IPS-18a (cell line): ENCODE measurements at regions not wholly inside any gene's neighbourhood (a gene's known extent, or its start where the extent isn't known, plus 50 kb on each side); places are given as distances from the start of the nearest gene placed in this dataset.

ENCODE experiments used
- H3K27ac ChIP-seq: one replicate; pipeline ENCODE4 v1.5.1; 2013; ENCODE audit warnings: low read length
- H3K27me3 ChIP-seq: one replicate; pipeline ENCODE4 v1.6.1; 2013; ENCODE audit warnings: mild to moderate bottlenecking, low read length; ENCODE audit not compliant: control insufficient read depth, insufficient read depth
- H3K36me3 ChIP-seq: one replicate; pipeline ENCODE4 v1.6.1; 2013; ENCODE audit warnings: low read depth, low read length; ENCODE audit not compliant: control insufficient read depth
- H3K4me1 ChIP-seq: one replicate; pipeline ENCODE4 v1.6.1; 2013; ENCODE audit warnings: low read depth, low read length; ENCODE audit not compliant: control insufficient read depth
- H3K4me3 ChIP-seq: one replicate; pipeline ENCODE4 v1.5.1; 2013; ENCODE audit warnings: low read length
- H3K9ac ChIP-seq: one replicate; pipeline ENCODE4 v1.6.1; 2013; ENCODE audit warnings: mild to moderate bottlenecking, low read length, moderate library complexity
- H3K9me3 ChIP-seq: one replicate; pipeline ENCODE4 v1.6.1; 2013; ENCODE audit warnings: low read depth, low read length; ENCODE audit not compliant: control insufficient read depth

- Histone ChIP-seq H3K9me3 (no peaks in the 10 kb centered on the region), H3K4me3 (peak overlapping the region; percentile 29), H3K27me3 (no peaks in the 10 kb centered on the region), H3K27ac (no peak overlapping the region), H3K9ac (no peak overlapping the region), H3K4me1 (peaks cover 12% of the 10 kb centered on the region), H3K36me3 (no peaks in the 10 kb centered on the region)
These were observed 393.9 kb downstream of the MID1IP1 start for GRCh38 chrX:39195156-39195555.

- Histone ChIP-seq H3K27me3 (no peaks in the 10 kb centered on the region), H3K27ac (no peak overlapping the region), H3K36me3 (no peaks in the 10 kb centered on the region), H3K9me3 (peaks cover 3% of the 10 kb centered on the region), H3K4me3 (no peak overlapping the region), H3K4me1 (peaks cover 12% of the 10 kb centered on the region), H3K9ac (no peak overlapping the region)
These were observed 395.2 kb downstream of the MID1IP1 start for GRCh38 chrX:39196192-39197102.

- Histone ChIP-seq H3K4me3 (no peak overlapping the region), H3K9ac (no peak overlapping the region), H3K27ac (no peak overlapping the region), H3K27me3 (no peaks in the 10 kb centered on the region), H3K9me3 (peaks cover 3% of the 10 kb centered on the region), H3K4me1 (peaks cover 12% of the 10 kb centered on the region), H3K36me3 (no peaks in the 10 kb centered on the region)
These were observed 398.2 kb downstream of the MID1IP1 start for GRCh38 chrX:39199429-39199828.

GRCh38 chrX:39201305-39201990 is 400.2 kb downstream of the MID1IP1 start:
- Histone ChIP-seq H3K4me3 (no peak overlapping the region), H3K36me3 (no peaks in the 10 kb centered on the region), H3K4me1 (no peaks in the 10 kb centered on the region), H3K9me3 (peaks cover 3% of the 10 kb centered on the region), H3K27me3 (no peaks in the 10 kb centered on the region), H3K27ac (no peak overlapping the region), H3K9ac (no peak overlapping the region)

GRCh38 chrX:39202641-39203040 is 401.4 kb downstream of the MID1IP1 start:
- no peaks in the 10 kb centered on the region for H3K4me1 ChIP-seq
- no peak overlapping the region for H3K27ac ChIP-seq
- peaks cover 5% of the 10 kb centered on the region for H3K9me3 ChIP-seq
- H3K27me3 ChIP-seq: no peaks in the 10 kb centered on the region
- no peak overlapping the region for H3K4me3 ChIP-seq
- no peaks in the 10 kb centered on the region for H3K36me3 ChIP-seq
- H3K9ac ChIP-seq: no peak overlapping the region

GRCh38 chrX:39203427-39203826 is 402.2 kb downstream of the MID1IP1 start:
- Histone ChIP-seq H3K9ac (no peak overlapping the region), H3K4me3 (no peak overlapping the region), H3K36me3 (no peaks in the 10 kb centered on the region), H3K9me3 (peaks cover 8% of the 10 kb centered on the region), H3K27ac (no peak overlapping the region), H3K27me3 (no peaks in the 10 kb centered on the region), H3K4me1 (no peaks in the 10 kb centered on the region)

GRCh38 chrX:39204353-39204752 is 403.1 kb downstream of the MID1IP1 start:
- Histone ChIP-seq H3K4me1 (no peaks in the 10 kb centered on the region), H3K27me3 (no peaks in the 10 kb centered on the region), H3K36me3 (no peaks in the 10 kb centered on the region), H3K9me3 (peaks cover 9% of the 10 kb centered on the region), H3K4me3 (no peak overlapping the region), H3K9ac (no peak overlapping the region), H3K27ac (no peak overlapping the region)

GRCh38 chrX:39204945-39205344 is 403.7 kb downstream of the MID1IP1 start:
- Histone ChIP-seq H3K27ac (no peak overlapping the region), H3K4me1 (no peaks in the 10 kb centered on the region), H3K4me3 (no peak overlapping the region), H3K27me3 (no peaks in the 10 kb centered on the region), H3K9ac (no peak overlapping the region), H3K9me3 (peaks cover 13% of the 10 kb centered on the region), H3K36me3 (no peaks in the 10 kb centered on the region)

- Histone ChIP-seq H3K4me1 (no peaks in the 10 kb centered on the region), H3K9ac (no peak overlapping the region), H3K4me3 (no peak overlapping the region), H3K27ac (no peak overlapping the region), H3K9me3 (peaks cover 12% of the 10 kb centered on the region), H3K36me3 (no peaks in the 10 kb centered on the region), H3K27me3 (no peaks in the 10 kb centered on the region)
These were observed 404.2 kb downstream of the MID1IP1 start for GRCh38 chrX:39205467-39205866.

- Histone ChIP-seq H3K27me3 (no peaks in the 10 kb centered on the region), H3K4me1 (no peaks in the 10 kb centered on the region), H3K9me3 (peaks cover 16% of the 10 kb centered on the region), H3K9ac (no peak overlapping the region), H3K27ac (no peak overlapping the region), H3K36me3 (no peaks in the 10 kb centered on the region), H3K4me3 (no peak overlapping the region)
These were observed 405.3 kb downstream of the MID1IP1 start for GRCh38 chrX:39206399-39207145.

GRCh38 chrX:39211501-39211900 is 410.2 kb downstream of the MID1IP1 start:
- Histone ChIP-seq H3K9ac (no peak overlapping the region), H3K27me3 (no peaks in the 10 kb centered on the region), H3K27ac (no peak overlapping the region), H3K4me1 (no peaks in the 10 kb centered on the region), H3K4me3 (no peak overlapping the region), H3K36me3 (no peaks in the 10 kb centered on the region), H3K9me3 (peaks cover 16% of the 10 kb centered on the region)
